Tibial nerve (tissue), 3 donors: ENCODE measurements at regions not wholly inside any gene's neighbourhood (a gene's known extent, or its start where the extent isn't known, plus 50 kb on each side); places are given as distances from the start of the nearest gene placed in this dataset.

Experiments
- POLR2A ChIP-seq, 2 donors: fragments of 450-650 bp; IDR thresholded peaks; one replicate each; pipeline ENCODE4 v1.6.1; 2017; ENCODE audit warnings: antibody characterized with exemption in 2 of 2, mild to moderate bottlenecking in 2 of 2, moderate library complexity in 2 of 2
- TF ChIP-seq, protein P1 (sequence below), 5 experiments: fragments of 200-600 bp in 3 of 5; fragments of 450-650 bp in 2 of 5; sonication (generic) in 3 of 5; IDR thresholded peaks; one replicate each; pipeline ENCODE4 v1.5.1; 2016 to 2019; ENCODE audit warnings: antibody characterized with exemption in 5 of 5, mild to moderate bottlenecking in 3 of 5, moderate library complexity in 2 of 5

DNA sequence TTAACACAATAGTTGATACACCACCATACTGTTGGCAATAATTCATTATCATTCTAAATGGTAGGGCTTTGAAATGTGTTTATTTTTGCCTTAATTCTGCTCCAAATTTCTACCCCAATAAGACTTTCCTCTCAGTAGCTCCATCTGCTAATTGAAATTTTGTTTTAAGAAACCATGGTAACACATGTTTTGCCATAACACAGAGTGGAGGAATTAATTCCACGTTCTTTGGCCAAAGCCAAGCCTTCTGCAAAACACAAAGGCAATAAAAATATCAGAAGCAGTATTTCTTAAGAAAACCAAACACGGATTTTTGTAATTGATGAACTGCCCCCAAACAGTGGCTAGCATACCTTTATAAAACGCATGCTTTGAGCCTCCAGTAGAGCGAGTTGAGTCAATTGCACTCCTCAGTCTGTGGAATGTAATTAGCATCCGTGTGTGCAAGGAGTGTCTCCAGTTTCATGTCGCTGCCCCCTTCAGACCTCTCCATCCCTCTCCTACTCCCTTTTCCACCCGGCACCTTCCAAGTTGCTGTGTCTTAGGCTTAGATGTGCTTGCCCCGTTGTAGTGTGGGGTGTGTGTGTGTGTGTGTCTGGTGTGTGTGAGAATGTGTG is 58.2 kb upstream of the CKS2 start:
- TF ChIP-seq, protein P1, sequence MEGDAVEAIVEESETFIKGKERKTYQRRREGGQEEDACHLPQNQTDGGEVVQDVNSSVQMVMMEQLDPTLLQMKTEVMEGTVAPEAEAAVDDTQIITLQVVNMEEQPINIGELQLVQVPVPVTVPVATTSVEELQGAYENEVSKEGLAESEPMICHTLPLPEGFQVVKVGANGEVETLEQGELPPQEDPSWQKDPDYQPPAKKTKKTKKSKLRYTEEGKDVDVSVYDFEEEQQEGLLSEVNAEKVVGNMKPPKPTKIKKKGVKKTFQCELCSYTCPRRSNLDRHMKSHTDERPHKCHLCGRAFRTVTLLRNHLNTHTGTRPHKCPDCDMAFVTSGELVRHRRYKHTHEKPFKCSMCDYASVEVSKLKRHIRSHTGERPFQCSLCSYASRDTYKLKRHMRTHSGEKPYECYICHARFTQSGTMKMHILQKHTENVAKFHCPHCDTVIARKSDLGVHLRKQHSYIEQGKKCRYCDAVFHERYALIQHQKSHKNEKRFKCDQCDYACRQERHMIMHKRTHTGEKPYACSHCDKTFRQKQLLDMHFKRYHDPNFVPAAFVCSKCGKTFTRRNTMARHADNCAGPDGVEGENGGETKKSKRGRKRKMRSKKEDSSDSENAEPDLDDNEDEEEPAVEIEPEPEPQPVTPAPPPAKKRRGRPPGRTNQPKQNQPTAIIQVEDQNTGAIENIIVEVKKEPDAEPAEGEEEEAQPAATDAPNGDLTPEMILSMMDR (IDR thresholded peaks at IDR 0.05) = no peak
- TF ChIP-seq POLR2A (IDR thresholded peaks at IDR 0.05) = no peak
